ENCODE measurements at regions not wholly inside any gene's neighbourhood (a gene's known extent, or its start where the extent isn't known, plus 50 kb on each side); places are given as distances from the start of the nearest gene placed in this dataset.

DNA sequence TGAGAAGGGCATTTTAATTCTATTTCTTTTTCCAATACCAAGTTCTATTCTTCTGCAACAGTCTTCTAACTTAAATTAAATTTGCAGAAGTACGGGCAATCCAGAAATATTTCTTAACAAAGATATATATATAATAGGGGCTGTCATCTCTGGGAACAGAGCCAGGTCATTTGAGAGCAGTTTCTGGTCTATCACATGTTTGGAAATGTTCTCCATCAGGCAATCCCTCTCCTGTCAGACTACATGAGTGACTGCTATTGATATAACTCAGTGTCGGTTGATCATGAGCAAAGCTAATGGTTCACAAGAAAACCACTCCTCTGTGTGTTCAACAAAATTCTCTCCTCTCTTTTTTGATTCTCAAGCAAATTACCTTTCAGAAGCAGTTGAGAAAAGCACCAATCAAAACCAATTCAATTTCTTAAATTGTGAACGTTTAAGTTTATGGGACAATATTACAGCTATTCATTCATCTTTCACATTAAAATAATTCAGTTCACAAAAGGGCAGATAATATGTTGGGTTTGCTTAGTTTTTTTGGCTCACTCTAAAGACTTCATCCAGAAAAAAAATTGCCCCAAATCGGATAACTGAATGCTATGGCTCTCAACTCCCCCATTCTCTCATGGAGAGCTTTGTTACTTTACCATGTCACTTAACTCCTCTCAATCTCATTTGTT lies 152.9 kb upstream of the TGFBR2 start:
- TF ChIP-seq, protein P1, sequence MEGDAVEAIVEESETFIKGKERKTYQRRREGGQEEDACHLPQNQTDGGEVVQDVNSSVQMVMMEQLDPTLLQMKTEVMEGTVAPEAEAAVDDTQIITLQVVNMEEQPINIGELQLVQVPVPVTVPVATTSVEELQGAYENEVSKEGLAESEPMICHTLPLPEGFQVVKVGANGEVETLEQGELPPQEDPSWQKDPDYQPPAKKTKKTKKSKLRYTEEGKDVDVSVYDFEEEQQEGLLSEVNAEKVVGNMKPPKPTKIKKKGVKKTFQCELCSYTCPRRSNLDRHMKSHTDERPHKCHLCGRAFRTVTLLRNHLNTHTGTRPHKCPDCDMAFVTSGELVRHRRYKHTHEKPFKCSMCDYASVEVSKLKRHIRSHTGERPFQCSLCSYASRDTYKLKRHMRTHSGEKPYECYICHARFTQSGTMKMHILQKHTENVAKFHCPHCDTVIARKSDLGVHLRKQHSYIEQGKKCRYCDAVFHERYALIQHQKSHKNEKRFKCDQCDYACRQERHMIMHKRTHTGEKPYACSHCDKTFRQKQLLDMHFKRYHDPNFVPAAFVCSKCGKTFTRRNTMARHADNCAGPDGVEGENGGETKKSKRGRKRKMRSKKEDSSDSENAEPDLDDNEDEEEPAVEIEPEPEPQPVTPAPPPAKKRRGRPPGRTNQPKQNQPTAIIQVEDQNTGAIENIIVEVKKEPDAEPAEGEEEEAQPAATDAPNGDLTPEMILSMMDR (IDR thresholded peaks at IDR 0.05): no peak
- no peak for TF ChIP-seq POLR2A (IDR thresholded peaks at IDR 0.05)
